Hepatocyte (in vitro differentiated cells): ENCODE measurements at regions not wholly inside any gene's neighbourhood (a gene's known extent, or its start where the extent isn't known, plus 50 kb on each side); places are given as distances from the start of the nearest gene placed in this dataset.

Source experiments
- CTCF ChIP-seq: fragments of 200-600 bp; sonication (generic); IDR thresholded peaks from 2 replicates; pipeline ENCODE4 v1.5.1; 2016; ENCODE audit warnings: antibody characterized with exemption, mild to moderate bottlenecking; ENCODE audit not compliant: poor library complexity
- EZH2 ChIP-seq: fragments of 200-600 bp; sonication (generic); IDR thresholded peaks from 2 replicates; pipeline ENCODE4 v1.6.1; 2016; ENCODE audit warnings: antibody characterized with exemption, mild to moderate bottlenecking, borderline replicate concordance

- TF ChIP-seq CTCF (no peak), EZH2 (no peak)
Observed at GRCh38 chr6:126461045-126461444, 121.1 kb downstream of the CENPW start.
